ENCODE measurements at regions not wholly inside any gene's neighbourhood (a gene's known extent, or its start where the extent isn't known, plus 50 kb on each side); places are given as distances from the start of the nearest gene placed in this dataset.

DNA sequence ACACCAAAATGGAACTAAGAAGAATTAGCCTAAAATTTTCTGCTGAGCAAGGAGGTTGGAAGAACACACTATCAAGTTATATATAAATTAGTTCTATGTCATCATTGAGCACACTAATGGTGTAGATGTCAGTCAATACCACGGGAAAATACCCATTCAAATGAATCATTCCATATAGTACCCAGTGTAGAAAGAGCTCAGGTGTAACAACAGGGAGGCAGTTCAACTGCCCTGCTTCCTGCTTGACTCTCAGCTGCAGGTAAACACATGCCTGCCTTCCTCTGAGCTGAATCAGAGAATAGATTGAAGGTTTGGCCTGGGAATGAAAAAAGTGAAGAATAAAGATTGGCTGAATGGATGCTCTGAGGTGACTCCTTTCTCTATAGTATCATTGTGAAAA is 1088.0 kb downstream of the AGBL1 start:
- H3K27me3 ChIP-seq: no peaks in the 10 kb centered on the region
- no peak for TF ChIP-seq POLR2A (IDR thresholded peaks at IDR 0.05)
- TF ChIP-seq, protein P1, sequence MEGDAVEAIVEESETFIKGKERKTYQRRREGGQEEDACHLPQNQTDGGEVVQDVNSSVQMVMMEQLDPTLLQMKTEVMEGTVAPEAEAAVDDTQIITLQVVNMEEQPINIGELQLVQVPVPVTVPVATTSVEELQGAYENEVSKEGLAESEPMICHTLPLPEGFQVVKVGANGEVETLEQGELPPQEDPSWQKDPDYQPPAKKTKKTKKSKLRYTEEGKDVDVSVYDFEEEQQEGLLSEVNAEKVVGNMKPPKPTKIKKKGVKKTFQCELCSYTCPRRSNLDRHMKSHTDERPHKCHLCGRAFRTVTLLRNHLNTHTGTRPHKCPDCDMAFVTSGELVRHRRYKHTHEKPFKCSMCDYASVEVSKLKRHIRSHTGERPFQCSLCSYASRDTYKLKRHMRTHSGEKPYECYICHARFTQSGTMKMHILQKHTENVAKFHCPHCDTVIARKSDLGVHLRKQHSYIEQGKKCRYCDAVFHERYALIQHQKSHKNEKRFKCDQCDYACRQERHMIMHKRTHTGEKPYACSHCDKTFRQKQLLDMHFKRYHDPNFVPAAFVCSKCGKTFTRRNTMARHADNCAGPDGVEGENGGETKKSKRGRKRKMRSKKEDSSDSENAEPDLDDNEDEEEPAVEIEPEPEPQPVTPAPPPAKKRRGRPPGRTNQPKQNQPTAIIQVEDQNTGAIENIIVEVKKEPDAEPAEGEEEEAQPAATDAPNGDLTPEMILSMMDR (IDR thresholded peaks at IDR 0.05 in 4 of 5, conservative IDR thresholded peaks at IDR 0.05 in 1 of 5): no peak
- H3K4me1 ChIP-seq: no peaks in the 10 kb centered on the region
- in situ Hi-C loops (cut with MboI; ENCODE audit: low sequenced_read_pairs in 4 of 4): no loop called here
- ATAC-seq: no peak
- H3K9me3 ChIP-seq: no peaks in the 10 kb centered on the region
- intact Hi-C loops (cut with DNase I; ENCODE audit: low total_unique reads): no loop called here
- H3K4me3 ChIP-seq: no peak overlapping the region
- DNase-seq: no peak
- H3K27ac ChIP-seq: no peak overlapping the region
- H3K36me3 ChIP-seq: no peaks in the 10 kb centered on the region

DNA sequence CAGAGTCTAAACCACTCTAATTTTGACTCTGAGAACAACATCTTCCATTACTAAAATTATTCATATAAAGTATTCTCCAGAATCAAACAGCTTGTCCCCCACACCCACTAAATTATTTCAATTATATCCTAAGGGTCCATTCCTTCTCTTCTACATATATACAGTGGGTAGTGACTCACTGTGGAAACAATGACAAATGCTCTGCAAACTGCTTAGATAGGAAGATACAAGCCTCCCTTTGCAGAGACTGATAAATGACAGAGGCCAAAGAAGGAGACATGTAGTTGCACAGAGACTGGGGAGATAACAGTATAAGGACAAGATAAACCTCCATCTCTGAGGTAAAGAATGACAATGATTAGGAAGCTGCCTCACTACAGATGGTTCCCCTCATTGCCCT is 1087.4 kb downstream of the AGBL1 start:
- TF ChIP-seq POLR2A (IDR thresholded peaks at IDR 0.05): no peak
- TF ChIP-seq, protein P1 (IDR thresholded peaks at IDR 0.05 in 4 of 5, conservative IDR thresholded peaks at IDR 0.05 in 1 of 5): no peak
- in situ Hi-C loops (cut with MboI; ENCODE audit: low sequenced_read_pairs in 4 of 4): no loop called here

DNA sequence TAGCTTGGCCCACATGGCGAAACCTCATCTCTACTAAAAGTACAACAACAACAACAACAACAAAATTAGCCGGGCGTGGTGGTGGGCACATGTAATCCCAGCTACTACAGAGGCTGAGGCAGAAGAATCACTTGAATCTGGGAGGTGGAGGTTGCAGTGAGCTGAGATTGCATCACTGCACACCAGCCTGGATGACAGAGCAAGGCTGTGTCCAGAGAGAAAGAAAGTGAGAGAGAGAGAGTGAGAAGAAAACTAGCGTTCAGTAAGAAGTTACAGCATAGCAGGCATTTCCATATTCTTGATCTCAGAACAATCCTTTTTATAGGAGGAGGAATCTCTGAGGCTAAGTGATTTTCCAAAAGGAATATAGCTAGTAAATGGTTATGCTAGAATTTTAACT is 1076.1 kb downstream of the AGBL1 start:
- Histone ChIP-seq H3K36me3 (no peaks in the 10 kb centered on the region), H3K9me3 (no peaks in the 10 kb centered on the region), H3K27me3 (no peaks in the 10 kb centered on the region), H3K4me3 (no peak overlapping the region), H3K27ac (no peak overlapping the region), H3K4me1 (no peaks in the 10 kb centered on the region)
- TF ChIP-seq, protein P1 (IDR thresholded peaks at IDR 0.05 in 4 of 5, conservative IDR thresholded peaks at IDR 0.05 in 1 of 5): no peak
- no peak for TF ChIP-seq POLR2A (IDR thresholded peaks at IDR 0.05)
- ATAC-seq (no peak), DNase-seq (no peak)
- intact Hi-C loops (cut with DNase I; ENCODE audit: low total_unique reads): no loop called here
- in situ Hi-C loops (cut with MboI; ENCODE audit: low sequenced_read_pairs in 4 of 4): no loop called here

More for the DNA sequence above, 1087.4 kb downstream of the AGBL1 start:
- H3K9me3 ChIP-seq: no peaks in the 10 kb centered on the region
- no peak for ATAC-seq
- H3K4me1 ChIP-seq: no peaks in the 10 kb centered on the region
- H3K36me3 ChIP-seq: no peaks in the 10 kb centered on the region
- no peak for DNase-seq
- H3K4me3 ChIP-seq: no peak overlapping the region
- H3K27me3 ChIP-seq: no peaks in the 10 kb centered on the region
- H3K27ac ChIP-seq: no peak overlapping the region
- intact Hi-C loops (cut with DNase I; ENCODE audit: low total_unique reads): no loop called here

DNA sequence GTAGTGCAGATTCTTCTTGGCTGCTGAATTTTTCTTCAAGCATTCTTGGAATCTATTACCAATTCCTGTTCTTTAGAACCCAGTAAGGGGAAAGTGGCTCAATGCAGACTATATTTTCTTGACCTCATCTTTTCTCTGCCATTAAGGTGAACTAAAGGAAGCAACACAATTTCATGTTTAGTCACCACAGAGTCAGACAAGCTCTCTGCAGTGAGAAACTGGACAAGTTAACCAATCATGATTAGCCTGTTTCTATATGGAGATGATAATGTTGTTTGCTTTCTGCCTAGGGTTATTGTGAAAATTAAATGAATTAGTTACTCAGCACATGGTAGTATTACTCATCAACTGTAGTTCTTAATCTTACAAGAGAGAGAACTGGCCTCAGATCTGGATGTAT is 1075.1 kb downstream of the AGBL1 start:
- no peak for DNase-seq
- no peak overlapping the region for H3K27ac ChIP-seq
- H3K4me1 ChIP-seq: no peaks in the 10 kb centered on the region
- H3K36me3 ChIP-seq: no peaks in the 10 kb centered on the region
- no peaks in the 10 kb centered on the region for H3K9me3 ChIP-seq
- H3K27me3 ChIP-seq: no peaks in the 10 kb centered on the region
- TF ChIP-seq, protein P1 (IDR thresholded peaks at IDR 0.05 in 4 of 5, conservative IDR thresholded peaks at IDR 0.05 in 1 of 5): no peak
- TF ChIP-seq POLR2A (IDR thresholded peaks at IDR 0.05): no peak
- no peak overlapping the region for H3K4me3 ChIP-seq
- in situ Hi-C loops (cut with MboI; ENCODE audit: low sequenced_read_pairs in 4 of 4): no loop called here
- intact Hi-C loops (cut with DNase I; ENCODE audit: low total_unique reads): no loop called here
- no peak for ATAC-seq

DNA sequence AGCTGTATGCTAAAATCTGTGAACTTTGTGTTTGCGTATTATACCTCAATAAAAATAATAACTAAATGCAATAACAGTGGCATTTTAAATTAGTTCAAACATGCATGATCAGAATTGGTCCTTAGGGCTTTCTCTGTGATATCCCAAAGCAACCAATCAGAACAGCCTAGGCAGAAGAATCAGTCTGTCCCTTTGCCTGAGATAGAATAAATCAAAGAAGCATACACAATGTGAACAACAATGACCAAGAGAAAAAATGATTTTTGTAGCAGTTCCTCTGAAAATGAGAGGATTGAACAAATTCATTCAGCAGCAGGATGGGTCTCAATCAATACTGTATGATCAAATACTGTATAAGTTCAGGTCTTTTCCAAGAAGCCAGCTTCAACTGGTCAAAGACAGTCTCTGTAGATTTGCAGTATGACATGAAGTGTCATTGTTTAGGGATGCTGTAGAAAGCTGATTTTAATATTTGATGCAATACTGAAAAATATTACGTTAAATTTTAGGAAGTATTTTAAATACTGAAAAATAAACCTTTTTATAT is 1071.6 kb downstream of the AGBL1 start:
- Histone ChIP-seq H3K4me3 (no peak overlapping the region), H3K36me3 (no peaks in the 10 kb centered on the region), H3K4me1 (no peaks in the 10 kb centered on the region), H3K9me3 (no peaks in the 10 kb centered on the region), H3K27me3 (no peaks in the 10 kb centered on the region), H3K27ac (no peak overlapping the region)
- TF ChIP-seq POLR2A (IDR thresholded peaks at IDR 0.05): no peak
- TF ChIP-seq, protein P1 (IDR thresholded peaks at IDR 0.05 in 4 of 5, conservative IDR thresholded peaks at IDR 0.05 in 1 of 5): no peak
- intact Hi-C loops (cut with DNase I; ENCODE audit: low total_unique reads) (no loop called here), in situ Hi-C loops (cut with MboI; ENCODE audit: low sequenced_read_pairs in 4 of 4) (no loop called here)
- DNase-seq: no peak
- no peak for ATAC-seq
